ENCODE measurements at regions not wholly inside any gene's neighbourhood (a gene's known extent, or its start where the extent isn't known, plus 50 kb on each side); places are given as distances from the start of the nearest gene placed in this dataset.

DNA sequence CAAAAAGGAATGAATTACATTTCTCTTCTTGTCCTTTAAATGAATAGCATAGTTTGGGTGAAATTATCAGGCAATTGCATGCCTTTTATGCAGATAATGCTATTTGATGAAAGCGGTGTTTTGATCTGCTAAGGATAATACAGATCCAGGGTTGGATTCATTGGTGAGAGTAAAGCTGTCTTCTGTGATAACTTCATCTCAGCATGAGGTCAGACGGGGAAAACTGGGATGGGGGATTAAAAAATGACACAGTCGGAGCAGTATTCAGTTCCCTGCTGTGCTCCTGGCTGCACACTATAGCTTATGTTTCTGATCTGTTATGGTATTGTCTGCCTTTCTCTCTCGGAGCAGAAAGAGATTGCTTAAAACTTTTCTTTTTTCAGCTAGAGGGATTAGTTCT, 105.9 kb upstream of the TENM3 start:
- TF ChIP-seq, protein P1, sequence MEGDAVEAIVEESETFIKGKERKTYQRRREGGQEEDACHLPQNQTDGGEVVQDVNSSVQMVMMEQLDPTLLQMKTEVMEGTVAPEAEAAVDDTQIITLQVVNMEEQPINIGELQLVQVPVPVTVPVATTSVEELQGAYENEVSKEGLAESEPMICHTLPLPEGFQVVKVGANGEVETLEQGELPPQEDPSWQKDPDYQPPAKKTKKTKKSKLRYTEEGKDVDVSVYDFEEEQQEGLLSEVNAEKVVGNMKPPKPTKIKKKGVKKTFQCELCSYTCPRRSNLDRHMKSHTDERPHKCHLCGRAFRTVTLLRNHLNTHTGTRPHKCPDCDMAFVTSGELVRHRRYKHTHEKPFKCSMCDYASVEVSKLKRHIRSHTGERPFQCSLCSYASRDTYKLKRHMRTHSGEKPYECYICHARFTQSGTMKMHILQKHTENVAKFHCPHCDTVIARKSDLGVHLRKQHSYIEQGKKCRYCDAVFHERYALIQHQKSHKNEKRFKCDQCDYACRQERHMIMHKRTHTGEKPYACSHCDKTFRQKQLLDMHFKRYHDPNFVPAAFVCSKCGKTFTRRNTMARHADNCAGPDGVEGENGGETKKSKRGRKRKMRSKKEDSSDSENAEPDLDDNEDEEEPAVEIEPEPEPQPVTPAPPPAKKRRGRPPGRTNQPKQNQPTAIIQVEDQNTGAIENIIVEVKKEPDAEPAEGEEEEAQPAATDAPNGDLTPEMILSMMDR (conservative IDR thresholded peaks at IDR 0.05; ENCODE audit: low read depth, low read length): no peak
- no peak for TF ChIP-seq EZH2 (IDR thresholded peaks at IDR 0.05; ENCODE audit: borderline replicate concordance, low read depth, low read length, poor library complexity, severe bottlenecking)
